ENCODE measurements at regions not wholly inside any gene's neighbourhood (a gene's known extent, or its start where the extent isn't known, plus 50 kb on each side); places are given as distances from the start of the nearest gene placed in this dataset.

- DNase-seq (ENCODE audit: low read depth in 1 of 2, low spot score in 1 of 2): no peak
- H3K27me3 ChIP-seq (ENCODE audit: insufficient read depth, poor library complexity, severe bottlenecking): no peaks in the 10 kb centered on the region
- no peak for TF ChIP-seq GABPA (IDR thresholded peaks at IDR 0.05; ENCODE audit: low read depth)
- TF ChIP-seq SPI1 (IDR thresholded peaks at IDR 0.05; ENCODE audit: borderline replicate concordance, low read depth): no peak
- no peak for TF ChIP-seq CTCF (IDR thresholded peaks at IDR 0.05; ENCODE audit: insufficient read depth, low read length)
- no peak for TF ChIP-seq REST (IDR thresholded peaks at IDR 0.05; ENCODE audit: insufficient replicate concordance, low read depth)
- TF ChIP-seq POLR2AphosphoS5 (IDR thresholded peaks at IDR 0.05; ENCODE audit: low read depth): no peak
- H3K27ac ChIP-seq (replicated peaks): no peak overlapping the region
- no peak overlapping the region for H3K4me3 ChIP-seq (replicated peaks; ENCODE audit: insufficient read depth, low read length)
These were observed 211.8 kb downstream of the IRF8 start for GRCh38 chr16:86110726-86111125.

- H3K27ac ChIP-seq (replicated peaks): no peak overlapping the region
- no peaks in the 10 kb centered on the region for H3K27me3 ChIP-seq (ENCODE audit: insufficient read depth, poor library complexity, severe bottlenecking)
- TF ChIP-seq CTCF (IDR thresholded peaks at IDR 0.05; ENCODE audit: insufficient read depth, low read length) (no peak), GABPA (IDR thresholded peaks at IDR 0.05; ENCODE audit: low read depth) (no peak), SPI1 (IDR thresholded peaks at IDR 0.05; ENCODE audit: borderline replicate concordance, low read depth) (no peak), POLR2AphosphoS5 (IDR thresholded peaks at IDR 0.05; ENCODE audit: low read depth) (no peak), REST (IDR thresholded peaks at IDR 0.05; ENCODE audit: insufficient replicate concordance, low read depth) (no peak)
- H3K4me3 ChIP-seq (replicated peaks; ENCODE audit: insufficient read depth, low read length): no peak overlapping the region
- no peak for DNase-seq (ENCODE audit: low read depth in 1 of 2, low spot score in 1 of 2)
These were observed 213.2 kb downstream of the IRF8 start for GRCh38 chr16:86112178-86112577.

GRCh38 chr16:86117235-86117634 is 218.3 kb downstream of the IRF8 start:
- Histone ChIP-seq H3K27me3 (ENCODE audit: insufficient read depth, poor library complexity, severe bottlenecking) (no peaks in the 10 kb centered on the region), H3K27ac (replicated peaks) (no peak overlapping the region), H3K4me3 (replicated peaks; ENCODE audit: insufficient read depth, low read length) (no peak overlapping the region)
- TF ChIP-seq SPI1 (IDR thresholded peaks at IDR 0.05; ENCODE audit: borderline replicate concordance, low read depth): no peak
- TF ChIP-seq CTCF (IDR thresholded peaks at IDR 0.05; ENCODE audit: insufficient read depth, low read length): no peak
- DNase-seq (ENCODE audit: low read depth in 1 of 2, low spot score in 1 of 2): no peak

GRCh38 chr16:86117756-86118155 is 218.8 kb downstream of the IRF8 start:
- Histone ChIP-seq H3K4me3 (replicated peaks; ENCODE audit: insufficient read depth, low read length) (no peak overlapping the region), H3K27me3 (ENCODE audit: insufficient read depth, poor library complexity, severe bottlenecking) (no peaks in the 10 kb centered on the region), H3K27ac (replicated peaks) (no peak overlapping the region)
- no peak for TF ChIP-seq GABPA (IDR thresholded peaks at IDR 0.05; ENCODE audit: low read depth)
- no peak for TF ChIP-seq SPI1 (IDR thresholded peaks at IDR 0.05; ENCODE audit: borderline replicate concordance, low read depth)
- no peak for TF ChIP-seq POLR2AphosphoS5 (IDR thresholded peaks at IDR 0.05; ENCODE audit: low read depth)
- no peak for TF ChIP-seq REST (IDR thresholded peaks at IDR 0.05; ENCODE audit: insufficient replicate concordance, low read depth)
- DNase-seq (ENCODE audit: low read depth in 1 of 2, low spot score in 1 of 2): no peak

Measured in HL-60 (cell line).